COR-L47 (cell line): ENCODE measurements at regions not wholly inside any gene's neighbourhood (a gene's known extent, or its start where the extent isn't known, plus 50 kb on each side); places are given as distances from the start of the nearest gene placed in this dataset.
"Not testable (repeated sequence)": the region's sequence is repeated elsewhere in the genome, so short reads cannot be mapped to it uniquely, and the experiment has no call there.

Experiments
- DNase-seq: peaks from one replicate; lab custom pipeline; 2025; lab: John Stamatoyannopoulos, UW

GRCh38 chr1:146324463-146324862, 95.6 kb upstream of the NOTCH2NLA start:
- not testable (repeated sequence) for DNase-seq

DNA sequence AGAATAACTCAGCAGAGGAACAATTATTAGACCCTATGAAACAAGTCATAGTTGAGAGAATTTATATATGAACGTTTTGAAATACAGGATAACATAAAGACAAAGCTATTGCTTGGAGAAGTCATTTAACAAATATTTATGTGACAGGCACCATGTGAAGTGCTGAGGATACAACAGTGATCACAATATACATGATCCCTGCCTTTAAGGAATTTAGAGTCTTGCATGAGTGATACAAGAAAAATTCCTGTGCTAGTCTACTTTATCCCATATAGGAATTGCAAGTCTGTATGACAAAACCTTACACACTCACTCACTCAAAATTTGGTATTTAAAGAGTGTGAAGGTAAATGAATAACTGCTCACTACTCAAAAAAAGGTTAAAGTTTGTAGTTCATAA, 94.5 kb upstream of the NOTCH2NLA start:
- not testable (repeated sequence) for DNase-seq

DNA sequence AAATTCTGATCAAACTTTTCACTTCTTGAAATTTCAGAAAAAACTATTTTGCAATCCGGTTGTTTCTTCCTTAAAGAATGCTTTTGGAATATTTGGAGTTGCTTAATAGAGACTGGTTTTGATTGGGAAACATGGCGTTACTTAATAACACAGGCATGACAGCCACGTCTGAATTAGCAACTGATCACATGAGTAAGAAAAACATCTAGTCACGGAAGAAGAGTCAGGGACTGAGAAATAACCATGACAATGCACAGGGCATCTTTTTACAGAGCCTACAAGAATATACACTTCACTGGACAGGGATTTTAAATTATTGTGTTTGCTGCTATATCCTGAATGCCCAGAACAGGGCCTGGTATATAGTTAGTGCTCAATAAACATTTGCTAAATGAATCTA, 94.1 kb upstream of the NOTCH2NLA start:
- not testable (repeated sequence) for DNase-seq

DNA sequence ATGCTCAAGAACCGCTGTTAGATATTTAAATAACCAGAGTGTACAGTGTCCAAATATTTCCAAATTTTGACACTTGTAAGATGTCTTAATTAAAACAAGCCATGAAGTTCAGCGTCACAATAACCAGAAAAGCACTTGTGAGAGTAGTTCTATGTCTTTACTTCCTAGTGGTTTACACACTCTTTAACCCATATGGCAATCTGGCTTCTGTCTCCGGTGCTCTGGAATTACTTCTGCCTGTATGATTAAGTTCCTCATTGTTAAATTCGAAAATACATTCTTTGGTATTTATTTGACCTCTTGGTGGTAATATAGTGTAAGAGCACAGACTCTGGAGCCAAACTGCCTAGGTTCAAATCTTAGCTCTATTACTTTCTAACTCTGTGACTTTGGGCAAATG, 89.9 kb upstream of the NOTCH2NLA start:
- not testable (repeated sequence) for DNase-seq

- DNase-seq = not testable (repeated sequence)
Measured at GRCh38 chr1:146317785-146318184, 89.0 kb upstream of the NOTCH2NLA start.

- not testable (repeated sequence) for DNase-seq
Measured at GRCh38 chr1:146314449-146315246, 85.8 kb upstream of the NOTCH2NLA start.

GRCh38 chr1:146310579-146310978, 81.8 kb upstream of the NOTCH2NLA start:
- DNase-seq = not testable (repeated sequence)

DNA sequence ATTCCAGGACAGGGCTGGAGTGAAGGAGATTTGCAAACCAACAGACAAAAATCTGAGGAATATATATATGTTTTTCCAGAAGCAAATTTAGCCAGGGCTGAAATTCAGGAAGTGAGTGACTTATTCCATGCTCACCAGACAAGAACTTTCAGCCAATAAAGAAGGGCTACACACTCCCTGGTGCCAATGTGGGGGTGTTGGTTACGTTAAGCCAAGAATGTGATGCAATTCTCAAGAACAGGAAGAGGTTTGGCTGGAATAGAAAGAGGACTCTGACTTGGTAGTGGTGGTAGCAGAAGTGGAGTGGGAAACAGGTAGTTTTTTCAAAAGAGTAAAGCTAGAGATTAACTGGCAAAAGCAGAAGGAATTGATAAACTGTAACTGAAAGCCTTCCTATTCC, 80.6 kb upstream of the NOTCH2NLA start:
- not testable (repeated sequence) for DNase-seq

GRCh38 chr1:146308892-146309291, 80.1 kb upstream of the NOTCH2NLA start:
- DNase-seq = not testable (repeated sequence)

GRCh38 chr1:146308152-146308551, 79.3 kb upstream of the NOTCH2NLA start:
- not testable (repeated sequence) for DNase-seq

GRCh38 chr1:146307632-146308031, 78.8 kb upstream of the NOTCH2NLA start:
- not testable (repeated sequence) for DNase-seq

- DNase-seq = not testable (repeated sequence)
Measured at GRCh38 chr1:146306651-146307050, 77.8 kb upstream of the NOTCH2NLA start.

DNA sequence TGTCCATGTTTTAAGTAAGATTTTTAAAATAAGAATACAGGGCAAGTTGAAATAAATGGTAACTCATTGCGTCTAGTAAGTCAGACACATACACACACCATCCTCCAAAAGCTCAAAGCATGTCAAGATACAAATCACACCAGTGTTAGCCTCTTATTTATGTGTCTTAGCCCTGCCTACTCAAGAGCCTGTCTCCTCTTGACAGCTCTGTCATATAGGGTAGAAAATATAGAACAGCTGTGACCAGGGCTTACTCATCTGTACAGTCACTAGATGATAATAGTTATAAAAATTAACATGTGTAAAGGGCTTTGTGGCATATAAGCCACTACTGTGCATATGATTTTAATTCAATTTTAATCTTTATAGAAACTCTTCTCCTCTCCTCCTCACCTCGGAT, 76.6 kb upstream of the NOTCH2NLA start:
- DNase-seq = not testable (repeated sequence)

DNA sequence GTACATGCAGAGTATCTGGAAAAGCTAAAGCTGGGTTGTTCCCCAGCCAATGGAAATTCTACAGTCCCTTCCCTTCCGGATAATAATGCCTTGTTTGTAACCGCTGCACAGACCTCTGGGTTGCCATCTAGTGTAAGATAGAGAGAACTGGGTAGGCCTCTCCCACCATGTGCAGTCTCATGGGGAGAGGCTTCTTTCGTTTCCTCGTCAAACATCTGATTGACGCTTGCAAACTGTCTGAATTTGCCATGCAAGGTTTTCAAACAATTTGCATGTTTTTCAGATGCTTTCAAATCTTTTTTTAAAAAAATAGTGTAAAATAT, 69.7 kb upstream of the NOTCH2NLA start:
- DNase-seq = not testable (repeated sequence)

GRCh38 chr1:146297781-146298574, 69.2 kb upstream of the NOTCH2NLA start:
- not testable (repeated sequence) for DNase-seq

- DNase-seq = not testable (repeated sequence)
Measured at GRCh38 chr1:146292940-146293936, 64.4 kb upstream of the NOTCH2NLA start.

- not testable (repeated sequence) for DNase-seq
Measured at GRCh38 chr1:146292424-146292823, 63.6 kb upstream of the NOTCH2NLA start.

DNA sequence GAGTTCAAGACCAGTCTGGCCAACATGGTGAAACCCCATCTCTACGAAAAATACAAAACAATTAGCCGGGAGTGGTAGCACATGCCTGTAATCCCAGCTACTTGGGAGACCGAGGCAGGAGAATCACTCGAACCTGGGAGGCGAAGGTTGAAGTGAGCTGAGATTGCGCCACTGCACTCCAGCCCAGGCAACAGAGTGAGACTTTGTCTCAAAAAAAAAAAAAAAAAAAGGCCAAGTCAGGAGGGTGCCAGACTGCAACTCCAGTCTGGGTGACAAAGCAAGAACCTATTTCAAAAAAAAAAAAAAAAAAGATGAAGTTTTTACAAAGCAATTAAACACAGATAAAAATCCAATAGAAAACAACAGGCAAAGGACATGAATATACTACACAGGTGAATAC, 59.1 kb upstream of the NOTCH2NLA start:
- not testable (repeated sequence) for DNase-seq

DNA sequence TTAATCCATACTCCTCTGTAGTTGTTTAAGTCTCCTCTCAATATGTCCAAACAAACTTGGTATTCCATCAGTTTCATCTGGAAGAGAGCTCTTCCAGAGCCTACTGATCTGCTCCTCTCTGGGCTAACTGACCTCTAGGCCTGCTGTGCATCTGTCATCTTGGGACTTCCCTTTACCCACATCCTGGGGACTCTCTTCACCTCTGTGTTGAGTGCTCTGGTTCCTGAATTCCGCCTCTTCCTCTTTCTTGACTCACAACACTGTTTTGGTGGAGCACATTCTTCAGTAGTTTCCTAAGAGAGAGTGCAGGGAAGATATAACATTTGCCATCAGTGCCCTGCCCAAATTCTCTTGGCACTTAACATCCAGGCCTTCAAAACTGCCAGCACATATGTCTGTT, 55.9 kb upstream of the NOTCH2NLA start:
- DNase-seq = not testable (repeated sequence)

- not testable (repeated sequence) for DNase-seq
Measured at GRCh38 chr1:146283527-146283880, 54.7 kb upstream of the NOTCH2NLA start.

GRCh38 chr1:146282807-146283526, 54.1 kb upstream of the NOTCH2NLA start:
- not testable (repeated sequence) for DNase-seq
